BLaER1 (cell line): ENCODE measurements at regions not wholly inside any gene's neighbourhood (a gene's known extent, or its start where the extent isn't known, plus 50 kb on each side); places are given as distances from the start of the nearest gene placed in this dataset.

ENCODE experiments used
- H3K27ac ChIP-seq: shearing (Covaris generic); formaldehyde crosslinking; 2 replicates; pipeline ENCODE4 v1.8.1; 2022
- H3K27me3 ChIP-seq: shearing (Covaris generic); formaldehyde crosslinking; 2 replicates; pipeline ENCODE4 v1.8.1; 2022
- H3K36me3 ChIP-seq: shearing (Covaris generic); formaldehyde crosslinking; 2 replicates; pipeline ENCODE4 v1.8.1; 2022
- H3K4me1 ChIP-seq: shearing (Covaris generic); formaldehyde crosslinking; 2 replicates; pipeline ENCODE4 v1.8.1; 2022
- H3K4me2 ChIP-seq: shearing (Covaris generic); formaldehyde crosslinking; 2 replicates; pipeline ENCODE4 v1.8.1; 2022
- H3K4me3 ChIP-seq: shearing (Covaris generic); formaldehyde crosslinking; 2 replicates; pipeline ENCODE4 v1.8.1; 2022
- H3K9ac ChIP-seq: shearing (Covaris generic); formaldehyde crosslinking; 2 replicates; pipeline ENCODE4 v1.8.1; 2022
- H3K9me3 ChIP-seq: shearing (Covaris generic); formaldehyde crosslinking; 2 replicates; pipeline ENCODE4 v1.8.1; 2022
- H4K20me1 ChIP-seq: shearing (Covaris generic); formaldehyde crosslinking; 2 replicates; pipeline ENCODE4 v1.8.1; 2022
- Cebpa-rat ChIP-seq: shearing (Covaris generic); IDR thresholded peaks from 2 replicates; pipeline ENCODE4 v1.8.1; 2022

GRCh38 chr13:34862311-34862710 lies 79.8 kb upstream of the NBEA start:
- no peak overlapping the region for H3K9ac ChIP-seq
- no peaks in the 10 kb centered on the region for H3K9me3 ChIP-seq
- no peaks in the 10 kb centered on the region for H3K27me3 ChIP-seq
- no peaks in the 10 kb centered on the region for H3K36me3 ChIP-seq
- no peak overlapping the region for H3K4me3 ChIP-seq
- no peaks in the 10 kb centered on the region for H3K4me1 ChIP-seq
- no peaks in the 10 kb centered on the region for H4K20me1 ChIP-seq
- no peak for TF ChIP-seq Cebpa-rat
- H3K4me2 ChIP-seq: no peak overlapping the region
- H3K27ac ChIP-seq: no peak overlapping the region

GRCh38 chr13:34862716-34863115 lies 79.4 kb upstream of the NBEA start:
- no peak for TF ChIP-seq Cebpa-rat
- Histone ChIP-seq H3K9ac (no peak overlapping the region), H3K9me3 (no peaks in the 10 kb centered on the region), H3K27me3 (no peaks in the 10 kb centered on the region), H3K36me3 (no peaks in the 10 kb centered on the region), H3K4me1 (no peaks in the 10 kb centered on the region), H3K27ac (no peak overlapping the region), H4K20me1 (no peaks in the 10 kb centered on the region), H3K4me2 (no peak overlapping the region), H3K4me3 (no peak overlapping the region)

GRCh38 chr13:34863360-34864135 lies 78.5 kb upstream of the NBEA start:
- H3K9ac ChIP-seq: no peak overlapping the region
- H3K9me3 ChIP-seq: no peaks in the 10 kb centered on the region
- no peak overlapping the region for H3K4me3 ChIP-seq
- no peak for TF ChIP-seq Cebpa-rat
- no peaks in the 10 kb centered on the region for H3K27me3 ChIP-seq
- H3K27ac ChIP-seq: no peak overlapping the region
- H3K4me2 ChIP-seq: no peak overlapping the region
- no peaks in the 10 kb centered on the region for H4K20me1 ChIP-seq
- H3K36me3 ChIP-seq: no peaks in the 10 kb centered on the region
- H3K4me1 ChIP-seq: no peaks in the 10 kb centered on the region

GRCh38 chr13:34864671-34865070 lies 77.4 kb upstream of the NBEA start:
- Histone ChIP-seq H3K27ac (no peak overlapping the region), H3K4me1 (no peaks in the 10 kb centered on the region), H3K4me3 (no peak overlapping the region), H3K27me3 (no peaks in the 10 kb centered on the region), H3K4me2 (no peak overlapping the region), H3K9me3 (no peaks in the 10 kb centered on the region), H4K20me1 (no peaks in the 10 kb centered on the region), H3K9ac (no peak overlapping the region), H3K36me3 (no peaks in the 10 kb centered on the region)
- TF ChIP-seq Cebpa-rat: no peak

GRCh38 chr13:34867590-34867989 lies 74.5 kb upstream of the NBEA start:
- Histone ChIP-seq H3K9ac (no peak overlapping the region), H3K4me1 (no peaks in the 10 kb centered on the region), H3K36me3 (no peaks in the 10 kb centered on the region), H3K4me2 (no peak overlapping the region), H3K27me3 (no peaks in the 10 kb centered on the region), H3K4me3 (no peak overlapping the region), H3K27ac (no peak overlapping the region), H3K9me3 (no peaks in the 10 kb centered on the region), H4K20me1 (no peaks in the 10 kb centered on the region)
- TF ChIP-seq Cebpa-rat: no peak

DNA sequence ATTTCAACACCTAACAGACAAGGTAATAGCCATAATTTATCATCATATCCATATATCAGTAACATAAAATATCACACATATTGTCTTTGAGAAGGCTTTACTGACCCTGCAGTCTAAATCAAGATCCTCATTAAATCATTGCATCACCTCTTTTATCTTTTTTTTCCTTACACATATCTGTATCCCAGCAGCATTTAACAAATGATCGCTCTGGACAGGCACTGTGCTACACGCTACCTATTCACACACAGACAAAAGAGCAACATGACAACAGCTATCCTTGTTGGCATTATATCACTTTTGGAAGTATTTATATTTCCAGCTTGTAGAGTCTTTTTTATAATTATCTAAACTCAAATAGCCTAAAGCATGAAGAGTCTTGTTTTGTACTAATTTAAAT lies 73.3 kb upstream of the NBEA start:
- H3K9ac ChIP-seq: no peak overlapping the region
- no peaks in the 10 kb centered on the region for H3K36me3 ChIP-seq
- H3K9me3 ChIP-seq: no peaks in the 10 kb centered on the region
- H3K4me3 ChIP-seq: no peak overlapping the region
- H3K4me1 ChIP-seq: no peaks in the 10 kb centered on the region
- TF ChIP-seq Cebpa-rat: no peak
- no peak overlapping the region for H3K4me2 ChIP-seq
- no peak overlapping the region for H3K27ac ChIP-seq
- H4K20me1 ChIP-seq: no peaks in the 10 kb centered on the region
- no peaks in the 10 kb centered on the region for H3K27me3 ChIP-seq

DNA sequence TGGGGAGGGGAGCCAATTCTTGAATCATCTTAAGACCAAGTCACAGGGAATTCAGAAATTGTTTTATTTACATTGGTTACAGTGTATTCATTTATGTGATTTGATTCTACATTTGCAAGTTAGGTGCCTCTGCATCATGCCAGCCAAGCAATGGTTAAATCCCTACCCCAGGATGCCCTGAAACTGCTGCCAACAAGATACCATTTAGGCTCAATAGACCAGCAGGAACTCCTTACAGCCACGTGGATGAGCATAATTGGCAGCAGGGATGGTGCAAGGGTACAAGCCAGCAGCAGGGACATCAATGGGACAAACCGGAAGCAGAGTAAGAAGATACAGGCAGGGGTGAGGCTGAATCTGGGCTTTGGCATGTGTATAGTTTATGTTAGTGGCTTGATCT lies 72.4 kb upstream of the NBEA start:
- Histone ChIP-seq H4K20me1 (no peaks in the 10 kb centered on the region), H3K36me3 (no peaks in the 10 kb centered on the region), H3K4me1 (no peaks in the 10 kb centered on the region), H3K9me3 (no peaks in the 10 kb centered on the region), H3K9ac (no peak overlapping the region), H3K4me2 (no peak overlapping the region), H3K27ac (no peak overlapping the region), H3K4me3 (no peak overlapping the region), H3K27me3 (no peaks in the 10 kb centered on the region)
- TF ChIP-seq Cebpa-rat: no peak

- Histone ChIP-seq H3K4me3 (no peak overlapping the region), H3K27ac (no peak overlapping the region), H4K20me1 (no peaks in the 10 kb centered on the region), H3K9ac (no peak overlapping the region), H3K36me3 (no peaks in the 10 kb centered on the region), H3K4me2 (no peak overlapping the region), H3K4me1 (no peaks in the 10 kb centered on the region), H3K9me3 (no peaks in the 10 kb centered on the region), H3K27me3 (no peaks in the 10 kb centered on the region)
- no peak for TF ChIP-seq Cebpa-rat
Observed at GRCh38 chr13:34878329-34878728, 63.7 kb upstream of the NBEA start.

DNA sequence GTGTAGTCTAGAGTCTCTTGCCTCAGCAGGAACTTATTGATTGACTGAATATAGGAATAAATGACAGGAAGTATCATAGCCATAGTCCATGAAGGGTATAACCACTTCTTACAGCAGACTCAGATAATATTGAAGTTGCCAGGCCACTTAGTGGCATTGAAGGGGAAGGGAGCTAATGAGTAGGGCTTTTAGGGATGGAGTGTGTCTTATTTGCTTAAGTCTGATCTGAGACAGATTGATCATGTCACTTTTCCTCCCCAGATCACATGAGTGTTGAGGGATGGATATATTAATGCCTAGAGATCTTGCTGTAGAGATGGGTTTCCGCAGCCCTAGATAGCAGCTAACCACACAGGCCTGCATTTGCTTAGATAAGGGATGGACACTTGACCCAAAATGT lies 62.2 kb upstream of the NBEA start:
- H3K27ac ChIP-seq: no peak overlapping the region

DNA sequence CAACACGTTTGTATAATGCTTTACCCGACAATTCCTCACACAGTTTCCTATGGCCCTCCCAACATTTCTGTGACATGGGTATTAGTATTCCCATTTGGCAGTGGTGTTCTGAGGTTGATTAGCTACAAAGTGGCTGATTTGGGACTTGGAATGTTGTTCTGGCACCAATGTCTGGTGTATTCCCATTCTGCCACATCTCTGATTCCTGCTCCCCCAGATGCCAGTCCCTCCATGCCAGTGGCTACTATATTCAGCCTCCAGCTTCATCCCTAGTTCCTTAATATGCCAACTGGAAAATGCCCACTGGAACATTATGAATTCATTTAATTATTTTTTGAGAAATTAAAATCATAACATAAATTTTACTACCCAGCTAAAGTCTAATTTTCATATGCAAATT lies 60.6 kb upstream of the NBEA start:
- no peak for TF ChIP-seq Cebpa-rat
- no peaks in the 10 kb centered on the region for H4K20me1 ChIP-seq
- H3K36me3 ChIP-seq: no peaks in the 10 kb centered on the region
- H3K27me3 ChIP-seq: no peaks in the 10 kb centered on the region
- no peak overlapping the region for H3K9ac ChIP-seq
- H3K4me3 ChIP-seq: no peak overlapping the region
- H3K27ac ChIP-seq: no peak overlapping the region
- H3K9me3 ChIP-seq: no peaks in the 10 kb centered on the region
- H3K4me1 ChIP-seq: no peaks in the 10 kb centered on the region
- no peak overlapping the region for H3K4me2 ChIP-seq

More for the DNA sequence above, 62.2 kb upstream of the NBEA start:
- no peak overlapping the region for H3K4me2 ChIP-seq
- no peaks in the 10 kb centered on the region for H3K9me3 ChIP-seq
- no peak for TF ChIP-seq Cebpa-rat
- no peaks in the 10 kb centered on the region for H3K4me1 ChIP-seq
- no peak overlapping the region for H3K9ac ChIP-seq
- no peaks in the 10 kb centered on the region for H3K27me3 ChIP-seq
- no peak overlapping the region for H3K4me3 ChIP-seq
- H3K36me3 ChIP-seq: no peaks in the 10 kb centered on the region
- no peaks in the 10 kb centered on the region for H4K20me1 ChIP-seq

- Histone ChIP-seq H3K4me1 (no peaks in the 10 kb centered on the region), H3K27ac (no peak overlapping the region), H3K4me2 (no peak overlapping the region), H4K20me1 (no peaks in the 10 kb centered on the region), H3K9ac (no peak overlapping the region), H3K9me3 (no peaks in the 10 kb centered on the region), H3K36me3 (no peaks in the 10 kb centered on the region), H3K4me3 (no peak overlapping the region), H3K27me3 (no peaks in the 10 kb centered on the region)
- no peak for TF ChIP-seq Cebpa-rat
Observed at GRCh38 chr13:34883396-34883795, 58.7 kb upstream of the NBEA start.
